Gastroesophageal sphincter (tissue), 3 donors: ENCODE measurements at regions not wholly inside any gene's neighbourhood (a gene's known extent, or its start where the extent isn't known, plus 50 kb on each side); places are given as distances from the start of the nearest gene placed in this dataset.

Source experiments
- CTCF ChIP-seq, 4 experiments: fragments of 200-600 bp in 2 of 4; fragments of 450-650 bp in 2 of 4; sonication (generic) in 1 of 4; IDR thresholded peaks; one replicate each; pipeline ENCODE4 v1.5.1; 2017 to 2019; ENCODE audit warnings: antibody characterized with exemption in 4 of 4, mild to moderate bottlenecking in 2 of 4, moderate library complexity in 2 of 4
- EP300 ChIP-seq: sonication (generic); formaldehyde crosslinking; IDR thresholded peaks from one replicate; pipeline ENCODE4 v1.6.1; 2017; ENCODE audit warnings: antibody characterized with exemption, mild to moderate bottlenecking
- POLR2A ChIP-seq, 2 donors: fragments of 450-650 bp; IDR thresholded peaks; one replicate each; pipeline ENCODE4 v1.6.1; 2017; ENCODE audit warnings: antibody characterized with exemption in 2 of 2, mild to moderate bottlenecking in 2 of 2, moderate library complexity in 1 of 2

GRCh38 chr1:187504779-187505178 is 676.0 kb downstream of the PLA2G4A start:
- TF ChIP-seq CTCF (IDR thresholded peaks at IDR 0.05) (no peak), EP300 (no peak), POLR2A (IDR thresholded peaks at IDR 0.05) (no peak)
